Panc1 (cell line): ENCODE measurements at regions not wholly inside any gene's neighbourhood (a gene's known extent, or its start where the extent isn't known, plus 50 kb on each side); places are given as distances from the start of the nearest gene placed in this dataset.

Source experiments
- POLR2AphosphoS5 ChIP-seq: IDR thresholded peaks from 2 replicates; pipeline ENCODE4 v1.6.1; 2012; ENCODE audit warnings: mild to moderate bottlenecking, low read depth, low read length, moderate library complexity
- TF ChIP-seq, protein P1 (sequence below): fragments of 450-650 bp; IDR thresholded peaks from 2 replicates; pipeline ENCODE4 v1.5.1; 2017; ENCODE audit warnings: mild to moderate bottlenecking

DNA sequence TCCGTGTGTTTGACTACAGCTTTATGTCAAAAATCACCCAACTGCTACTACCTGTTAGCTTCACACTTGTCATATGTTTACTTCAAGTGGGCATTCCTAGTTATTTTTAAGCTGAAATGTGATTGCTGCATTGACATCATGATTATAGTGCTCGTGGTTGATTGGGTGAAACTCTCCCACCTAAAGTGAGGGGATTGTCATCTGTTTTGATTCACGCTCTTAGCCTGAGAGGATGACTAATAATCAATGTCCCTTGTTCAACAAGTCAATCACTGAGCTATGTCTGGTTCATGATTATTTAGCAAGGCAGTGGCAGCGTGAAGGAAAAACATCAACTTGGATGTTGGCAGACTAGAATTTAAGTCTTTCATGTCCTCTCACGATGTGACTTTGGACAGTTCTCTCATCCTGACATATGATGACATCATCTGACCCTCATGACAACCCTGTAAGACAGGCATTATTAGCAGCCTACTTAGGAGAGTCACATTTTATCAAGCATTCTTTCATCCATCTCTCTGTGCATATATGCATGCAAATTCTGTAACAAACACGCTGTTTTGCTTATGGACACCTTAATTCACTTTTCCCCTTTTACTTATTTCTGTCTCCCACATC, 352.6 kb upstream of the ZMIZ1 start:
- TF ChIP-seq POLR2AphosphoS5 = no peak
- TF ChIP-seq, protein P1, sequence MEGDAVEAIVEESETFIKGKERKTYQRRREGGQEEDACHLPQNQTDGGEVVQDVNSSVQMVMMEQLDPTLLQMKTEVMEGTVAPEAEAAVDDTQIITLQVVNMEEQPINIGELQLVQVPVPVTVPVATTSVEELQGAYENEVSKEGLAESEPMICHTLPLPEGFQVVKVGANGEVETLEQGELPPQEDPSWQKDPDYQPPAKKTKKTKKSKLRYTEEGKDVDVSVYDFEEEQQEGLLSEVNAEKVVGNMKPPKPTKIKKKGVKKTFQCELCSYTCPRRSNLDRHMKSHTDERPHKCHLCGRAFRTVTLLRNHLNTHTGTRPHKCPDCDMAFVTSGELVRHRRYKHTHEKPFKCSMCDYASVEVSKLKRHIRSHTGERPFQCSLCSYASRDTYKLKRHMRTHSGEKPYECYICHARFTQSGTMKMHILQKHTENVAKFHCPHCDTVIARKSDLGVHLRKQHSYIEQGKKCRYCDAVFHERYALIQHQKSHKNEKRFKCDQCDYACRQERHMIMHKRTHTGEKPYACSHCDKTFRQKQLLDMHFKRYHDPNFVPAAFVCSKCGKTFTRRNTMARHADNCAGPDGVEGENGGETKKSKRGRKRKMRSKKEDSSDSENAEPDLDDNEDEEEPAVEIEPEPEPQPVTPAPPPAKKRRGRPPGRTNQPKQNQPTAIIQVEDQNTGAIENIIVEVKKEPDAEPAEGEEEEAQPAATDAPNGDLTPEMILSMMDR = no peak
